Caco-2 (cell line): ENCODE measurements at regions not wholly inside any gene's neighbourhood (a gene's known extent, or its start where the extent isn't known, plus 50 kb on each side); places are given as distances from the start of the nearest gene placed in this dataset.

Experiments
- BruUV-seq: library from RNA; stranded (reverse); fragments of 400-500 nt; replicated peaks from 2 replicates; lab custom pipeline; 2021; lab: Mats Ljungman, UMichigan
- CTCF ChIA-PET: fragments of 300-600 bp; sonication (Branson Sonifier 250); formaldehyde crosslinking; loops from one replicate; lab custom pipeline; 2022; ENCODE audit warnings: antibody characterized with exemption; lab: Charles Lee
- POLR2A ChIA-PET: fragments of 300-600 bp; sonication (Branson Sonifier 250); formaldehyde crosslinking; loops from one replicate; lab custom pipeline; 2022; ENCODE audit warnings: antibody characterized with exemption; lab: Charles Lee
- DNase-seq, 2 experiments: peaks; one replicate each; pipeline versions ENCODE4 v3.0.0 to v3.0.0-alpha.2; 2020 to 2022
- H3K27me3 ChIP-seq: replicated peaks from 2 replicates; pipeline ENCODE4 v1.6.0; 2011; ENCODE audit warnings: low read length; ENCODE audit not compliant: control insufficient read depth, insufficient read depth
- H3K36me3 ChIP-seq: 2 replicates; pipeline ENCODE4 v1.5.1; 2011; ENCODE audit warnings: low read length; ENCODE audit not compliant: control insufficient read depth, insufficient read depth
- H3K4me1 ChIP-seq: fragments of 250-450 bp; sonication (Bioruptor Pico); 2 replicates; pipeline ENCODE4 v1.5.1; 2020; ENCODE audit warnings: mild to moderate bottlenecking
- H3K4me3 ChIP-seq: 2 replicates; pipeline ENCODE4 v1.5.1; 2011; ENCODE audit warnings: low read depth, mild to moderate bottlenecking, control low read depth, low read length
- H3K9me3 ChIP-seq: fragments of 250-450 bp; sonication (Bioruptor Pico); 2 replicates; pipeline ENCODE4 v1.5.1; 2020; ENCODE audit warnings: mild to moderate bottlenecking, moderate library complexity
- H3K27ac Mint-ChIP-seq: one replicate; pipeline ENCODE4 v1.8.0; 2022; ENCODE audit warnings: mixed read lengths; ENCODE audit not compliant: unreplicated experiment
- H3K27me3 Mint-ChIP-seq: one replicate; pipeline ENCODE4 v1.8.0; 2022; ENCODE audit warnings: mixed read lengths; ENCODE audit not compliant: insufficient read depth, unreplicated experiment
- H3K36me3 Mint-ChIP-seq: one replicate; pipeline ENCODE4 v1.8.0; 2022; ENCODE audit warnings: mild to moderate bottlenecking, mixed read lengths; ENCODE audit not compliant: insufficient read depth, unreplicated experiment
- H3K4me1 Mint-ChIP-seq: one replicate; pipeline ENCODE4 v1.8.0; 2022; ENCODE audit warnings: low read depth, mixed read lengths; ENCODE audit not compliant: unreplicated experiment
- H3K4me3 Mint-ChIP-seq: one replicate; pipeline ENCODE4 v1.8.0; 2022; ENCODE audit warnings: mild to moderate bottlenecking, moderate library complexity, mixed read lengths; ENCODE audit not compliant: unreplicated experiment
- H3K9me3 Mint-ChIP-seq: one replicate; pipeline ENCODE4 v1.8.0; 2022; ENCODE audit warnings: mixed read lengths; ENCODE audit not compliant: unreplicated experiment
- CTCF ChIP-seq, 2 experiments: fragments of 200-600 bp in 1 of 2; IDR thresholded peaks; 1 replicate in 1 of 2; 2 replicates in 1 of 2; pipeline versions ENCODE4 v1.5.1 to v1.8.0; 2011 to 2022; ENCODE audit warnings: antibody characterized with exemption in 1 of 2, control low read depth in 1 of 2, inconsistent platforms in 1 of 2, low read depth in 1 of 2, low read length in 1 of 2, mild to moderate bottlenecking in 1 of 2, moderate library complexity in 1 of 2; ENCODE audit not compliant: insufficient read depth in 1 of 2, severe bottlenecking in 1 of 2, unreplicated experiment in 1 of 2
- intact Hi-C: fragments of 100-400 bp; cut with micrococcal nuclease; formaldehyde crosslinking; loops from one replicate; pipeline ENCODE4 v1.10.0; 2022; ENCODE audit not compliant: unreplicated experiment

GRCh38 chr5:29276371-29276770 lies 1917.1 kb upstream of the CDH6 start:
- H3K36me3 Mint-ChIP-seq, result no peaks in the 10 kb centered on the region
- CTCF ChIA-PET, result no interaction called here
- H3K27ac Mint-ChIP-seq, result no peak overlapping the region
- intact Hi-C loops, result no loop called here
- no peaks in the 10 kb centered on the region for H3K27me3 ChIP-seq
- POLR2A ChIA-PET, result no interaction called here
- H3K4me3 Mint-ChIP-seq, result no peak overlapping the region
- no peak overlapping the region for H3K4me3 ChIP-seq
- H3K27me3 Mint-ChIP-seq, result no peaks in the 10 kb centered on the region
- DNase-seq, result no peak
- H3K9me3 Mint-ChIP-seq, result no peaks in the 10 kb centered on the region
- no peak for TF ChIP-seq CTCF (IDR thresholded peaks at IDR 0.05; ENCODE audit: insufficient read depth in 1 of 2, low read depth in 1 of 2, low read length in 1 of 2, severe bottlenecking in 1 of 2, unreplicated experiment in 1 of 2)
- H3K4me1 Mint-ChIP-seq, result no peaks in the 10 kb centered on the region
- no TSS peak for BruUV-seq
- no peaks in the 10 kb centered on the region for H3K4me1 ChIP-seq
- H3K9me3 ChIP-seq, result no peaks in the 10 kb centered on the region
- H3K36me3 ChIP-seq, result no peaks in the 10 kb centered on the region

- ChIA-PET POLR2A (no interaction called here), CTCF (no interaction called here)
- no peak for DNase-seq
- Histone ChIP-seq H3K4me3 (no peak overlapping the region), H3K9me3 (no peaks in the 10 kb centered on the region), H3K4me1 (no peaks in the 10 kb centered on the region), H3K27me3 (no peaks in the 10 kb centered on the region), H3K36me3 (no peaks in the 10 kb centered on the region)
- TF ChIP-seq CTCF (IDR thresholded peaks at IDR 0.05; ENCODE audit: insufficient read depth in 1 of 2, low read depth in 1 of 2, low read length in 1 of 2, severe bottlenecking in 1 of 2, unreplicated experiment in 1 of 2), result no peak
- Mint-ChIP-seq H3K4me3 (no peak overlapping the region), H3K9me3 (no peaks in the 10 kb centered on the region), H3K36me3 (no peaks in the 10 kb centered on the region), H3K4me1 (no peaks in the 10 kb centered on the region), H3K27ac (no peak overlapping the region), H3K27me3 (no peaks in the 10 kb centered on the region)
- no TSS peak for BruUV-seq
- intact Hi-C loops, result no loop called here
These were observed 1929.6 kb upstream of the CDH6 start for GRCh38 chr5:29263915-29264351.

- ChIA-PET CTCF (no interaction called here), POLR2A (no interaction called here)
- Histone ChIP-seq H3K27me3 (no peaks in the 10 kb centered on the region), H3K4me1 (no peaks in the 10 kb centered on the region), H3K36me3 (no peaks in the 10 kb centered on the region), H3K9me3 (no peaks in the 10 kb centered on the region), H3K4me3 (no peak overlapping the region)
- H3K27ac Mint-ChIP-seq, result no peak overlapping the region
- H3K36me3 Mint-ChIP-seq, result no peaks in the 10 kb centered on the region
- no peaks in the 10 kb centered on the region for H3K9me3 Mint-ChIP-seq
- H3K27me3 Mint-ChIP-seq, result no peaks in the 10 kb centered on the region
- no peak overlapping the region for H3K4me3 Mint-ChIP-seq
- H3K4me1 Mint-ChIP-seq, result no peaks in the 10 kb centered on the region
- no TSS peak for BruUV-seq
- DNase-seq, result no peak
- TF ChIP-seq CTCF (IDR thresholded peaks at IDR 0.05; ENCODE audit: insufficient read depth in 1 of 2, low read depth in 1 of 2, low read length in 1 of 2, severe bottlenecking in 1 of 2, unreplicated experiment in 1 of 2), result no peak
- intact Hi-C loops, result no loop called here
These were observed 1931.0 kb upstream of the CDH6 start for GRCh38 chr5:29262339-29263123.
